ENCODE measurements at regions not wholly inside any gene's neighbourhood (a gene's known extent, or its start where the extent isn't known, plus 50 kb on each side); places are given as distances from the start of the nearest gene placed in this dataset.
"Not testable (repeated sequence)": the region's sequence is repeated elsewhere in the genome, so short reads cannot be mapped to it uniquely, and the experiment has no call there.

- not testable (repeated sequence) for DNase-seq (ENCODE audit: low spot score)
Observed at GRCh38 chr1:189225794-189226145, 1251.9 kb downstream of the BRINP3 start.

- no peak for DNase-seq (ENCODE audit: low spot score)
Observed at GRCh38 chr1:189226779-189227178, 1250.9 kb downstream of the BRINP3 start.

DNA sequence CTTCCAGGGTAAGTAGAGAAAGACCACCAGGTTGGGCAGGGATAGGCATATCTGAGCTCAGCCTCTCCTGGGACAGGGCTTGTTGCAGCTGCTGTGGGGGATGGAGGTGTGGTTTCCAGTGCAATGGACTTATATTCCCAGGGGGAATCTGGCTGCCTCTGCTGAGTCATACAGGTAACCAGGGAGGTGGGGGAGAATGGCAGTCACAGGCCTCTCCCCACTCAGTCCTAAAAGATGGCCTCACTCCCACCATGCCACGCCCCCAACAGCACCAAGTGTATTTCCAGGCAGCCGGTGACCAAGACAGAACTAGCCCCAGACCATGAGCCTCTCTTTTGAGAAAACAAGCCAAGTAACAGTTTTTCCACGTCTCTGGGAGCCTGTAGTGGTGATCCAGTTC, 1240.7 kb downstream of the BRINP3 start:
- no peak for DNase-seq (ENCODE audit: low spot score)

DNA sequence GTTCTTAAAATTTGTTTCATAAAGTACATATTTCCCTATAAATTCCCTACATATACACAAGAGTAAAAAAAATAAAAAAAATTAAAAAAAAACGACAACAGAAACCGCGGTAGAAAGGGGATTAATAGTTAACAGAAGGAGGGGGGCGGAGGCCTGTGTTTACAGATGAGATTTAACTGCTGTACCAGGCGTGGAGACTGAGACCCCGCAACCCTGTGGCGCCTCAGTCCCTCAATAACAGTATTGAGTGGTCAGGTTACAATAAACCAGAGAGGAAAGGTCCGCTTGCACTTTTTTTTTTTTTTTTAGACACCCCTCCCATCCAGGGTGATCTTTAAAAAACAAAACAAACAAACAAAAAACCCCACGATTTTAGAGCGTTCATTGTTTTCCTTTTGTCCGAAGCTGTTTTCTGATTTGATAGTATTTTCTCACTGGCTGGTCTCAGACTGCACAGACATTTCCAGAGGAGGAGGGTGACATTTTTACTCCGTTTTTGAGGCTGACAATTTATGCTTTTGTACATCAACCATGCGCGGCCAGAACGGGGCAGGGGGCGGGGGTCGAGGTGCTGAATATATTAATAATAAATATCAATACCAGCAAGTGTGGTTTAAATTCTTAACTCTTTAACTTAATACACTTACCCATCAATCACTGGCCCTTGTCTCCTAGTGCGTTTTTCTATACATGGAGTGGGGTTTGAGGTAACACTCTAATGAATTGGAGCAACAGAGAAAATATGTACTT, 1223.9 kb downstream of the BRINP3 start:
- DNase-seq (ENCODE audit: low spot score) = no peak

DNA sequence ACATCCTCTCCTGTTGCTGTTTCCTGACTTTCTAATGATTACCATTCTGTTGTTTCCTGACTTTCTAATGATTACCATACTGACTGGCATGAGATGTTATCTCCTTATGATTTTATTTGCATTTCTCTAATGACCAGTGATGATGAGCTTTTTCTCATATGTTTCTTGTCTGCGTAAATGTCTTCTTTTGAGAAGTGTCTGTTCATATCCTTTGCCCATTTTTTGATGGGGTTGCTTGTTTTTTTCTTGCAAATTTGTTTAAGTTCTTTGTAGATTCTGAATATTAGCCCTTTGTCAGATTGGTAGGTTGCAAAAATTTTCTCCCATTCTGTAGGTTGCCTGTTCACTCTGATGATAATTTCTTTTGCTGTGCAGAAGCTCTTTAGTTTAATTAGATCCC, 1216.5 kb downstream of the BRINP3 start:
- DNase-seq (ENCODE audit: low spot score) = not testable (repeated sequence)

DNA sequence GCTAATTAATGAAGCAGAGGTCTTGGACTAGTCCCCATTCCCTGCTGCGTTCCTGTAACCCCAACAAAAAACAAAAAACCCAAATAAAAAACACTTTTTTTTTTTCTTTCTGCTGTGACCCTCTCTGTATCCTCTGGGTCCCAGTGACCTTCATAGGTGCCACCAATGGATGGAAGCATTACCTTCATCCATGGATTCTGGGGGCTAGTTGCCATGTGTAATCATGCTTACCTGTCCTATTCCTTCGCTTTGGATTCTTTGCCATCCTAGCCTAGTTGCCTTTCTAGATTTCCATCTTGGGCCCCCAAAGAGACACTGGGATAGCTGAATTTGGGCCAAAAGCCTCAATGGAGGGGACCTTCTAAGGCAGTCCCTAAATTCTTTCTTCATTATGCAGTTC, 1208.7 kb downstream of the BRINP3 start:
- peak; percentile 6 for DNase-seq (ENCODE audit: low spot score)

- no peak for DNase-seq (ENCODE audit: low spot score)
Observed at GRCh38 chr1:189274267-189274666, 1203.4 kb downstream of the BRINP3 start.

- no peak for DNase-seq (ENCODE audit: low spot score)
Observed at GRCh38 chr1:189275796-189276195, 1201.9 kb downstream of the BRINP3 start.

- no peak for DNase-seq (ENCODE audit: low spot score)
Observed at GRCh38 chr1:189289346-189289745, 1188.3 kb downstream of the BRINP3 start.

DNA sequence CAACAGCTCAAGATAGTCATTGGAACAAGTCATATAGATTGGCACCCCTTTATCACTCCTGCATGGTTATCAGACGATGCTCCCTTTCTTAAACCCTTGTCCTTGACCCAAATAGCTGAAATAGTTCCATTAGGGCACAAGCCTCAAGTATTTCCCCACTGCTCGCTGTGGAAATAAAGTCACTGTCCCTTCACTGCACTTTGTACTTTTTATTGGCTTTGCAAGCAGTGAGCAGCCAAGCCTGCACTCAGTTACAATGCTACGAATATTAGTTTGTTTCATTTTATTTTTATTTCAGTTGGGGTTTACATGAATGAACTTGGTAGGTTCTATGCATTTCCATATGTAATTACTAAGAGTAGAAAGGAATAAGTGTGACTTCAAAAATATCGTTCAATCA, 1176.4 kb downstream of the BRINP3 start:
- no peak for DNase-seq (ENCODE audit: low spot score)

DNA sequence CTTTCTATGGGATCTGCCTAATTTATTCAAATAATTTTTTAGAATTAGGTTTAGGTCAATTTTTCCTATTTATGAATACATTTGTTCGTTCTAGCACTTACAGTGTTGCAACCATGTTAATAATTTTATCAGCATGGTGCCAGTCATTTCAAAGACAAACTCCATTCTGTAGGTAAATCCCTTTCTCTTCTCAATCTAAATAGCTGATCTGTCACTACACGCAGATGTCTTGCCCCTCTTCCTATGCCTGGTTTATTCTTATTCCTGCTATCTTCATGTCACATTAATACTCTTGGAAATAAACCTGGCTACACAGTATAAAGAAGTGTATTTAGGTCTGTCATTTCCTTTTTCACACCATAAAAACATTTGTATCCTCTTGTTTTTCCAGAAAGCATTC, 1172.4 kb downstream of the BRINP3 start:
- no peak for DNase-seq (ENCODE audit: low spot score)

- no peak for DNase-seq (ENCODE audit: low spot score)
Observed at GRCh38 chr1:189311915-189312314, 1165.7 kb downstream of the BRINP3 start.

GRCh38 chr1:189312499-189312898, 1165.2 kb downstream of the BRINP3 start:
- DNase-seq (ENCODE audit: low spot score) = no peak

- DNase-seq (ENCODE audit: low spot score) = no peak
Observed at GRCh38 chr1:189313488-189313887, 1164.2 kb downstream of the BRINP3 start.

DNA sequence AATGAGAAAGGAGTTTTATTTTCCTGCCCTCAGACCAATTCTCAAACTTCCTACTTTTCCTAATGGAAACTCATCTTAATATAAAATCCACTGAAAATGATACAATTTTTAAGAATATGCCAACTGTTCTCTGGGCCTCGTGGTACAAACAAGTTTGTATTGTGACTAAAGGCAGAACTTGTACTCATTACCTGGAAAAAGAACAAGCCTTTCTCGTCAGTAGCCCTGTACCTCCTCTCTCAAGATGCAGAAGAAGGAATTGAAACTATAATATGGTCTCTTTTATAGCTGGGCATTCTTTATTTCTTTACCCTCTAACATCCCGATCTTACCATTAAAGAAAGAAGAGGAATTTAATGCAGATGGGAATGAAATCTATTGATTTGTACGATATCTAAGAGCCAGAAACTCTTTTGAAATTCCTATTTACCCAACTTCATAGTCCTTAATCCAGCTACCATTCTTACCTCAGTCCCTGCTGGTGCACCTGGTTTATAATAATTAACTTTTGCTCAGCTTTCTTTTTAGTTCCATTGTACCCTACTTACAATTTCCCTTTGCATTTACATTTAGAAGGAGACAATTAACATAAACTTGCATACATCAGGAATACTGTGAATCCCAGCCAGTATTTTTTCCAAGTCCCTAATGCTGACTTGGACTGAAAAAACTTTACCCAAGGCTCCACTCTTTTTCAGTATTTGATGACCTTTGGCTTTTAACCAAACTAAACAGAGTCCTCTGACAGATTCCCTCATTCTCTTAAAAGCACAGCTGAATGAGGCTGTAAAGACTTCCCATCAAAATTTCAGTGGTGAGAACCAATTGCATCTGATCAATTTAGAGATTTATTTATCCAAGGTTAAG, 1162.4 kb downstream of the BRINP3 start:
- DNase-seq (ENCODE audit: low spot score) = no peak

DNA sequence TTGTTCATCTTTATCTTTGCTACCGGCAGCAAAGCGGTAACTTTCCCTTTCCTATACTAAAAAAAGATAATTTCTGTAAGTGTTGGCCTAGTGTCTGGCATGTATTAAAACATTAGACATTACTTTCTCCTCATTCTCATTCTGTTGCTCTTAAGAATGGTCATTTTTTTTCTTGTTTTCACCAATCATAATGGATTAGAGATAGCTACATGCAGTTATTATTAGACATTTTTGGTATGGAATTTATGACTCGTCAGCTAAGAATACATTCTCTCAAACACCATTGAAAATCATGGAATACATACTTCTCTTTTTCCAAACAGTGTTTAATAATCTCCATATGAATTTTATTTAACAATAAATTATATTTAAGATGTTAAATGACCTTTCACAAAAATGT, 1154.6 kb downstream of the BRINP3 start:
- DNase-seq (ENCODE audit: low spot score) = no peak

DNA sequence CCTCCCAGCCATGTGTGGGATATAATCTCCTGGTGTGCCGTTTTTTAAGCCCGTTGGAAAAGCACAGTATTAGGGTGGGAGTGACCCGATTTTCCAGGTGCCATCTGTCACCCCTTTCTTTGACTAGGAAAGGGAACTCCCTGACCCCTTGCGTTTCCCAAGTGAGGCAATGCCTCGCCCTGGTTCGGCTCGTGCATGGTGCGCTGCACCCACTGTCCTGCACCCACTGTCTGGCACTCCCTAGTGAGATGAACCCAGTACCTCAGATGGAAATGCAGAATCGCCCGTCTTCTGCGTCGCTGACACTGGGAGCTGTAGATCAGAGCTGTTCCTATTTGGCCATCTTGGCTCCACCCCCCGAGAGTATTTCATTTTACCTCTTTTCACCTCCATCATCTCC, 1146.6 kb downstream of the BRINP3 start:
- DNase-seq (ENCODE audit: low spot score) = not testable (repeated sequence)

GRCh38 chr1:189336115-189337100, 1141.3 kb downstream of the BRINP3 start:
- no peak for DNase-seq (ENCODE audit: low spot score)

- no peak for DNase-seq (ENCODE audit: low spot score)
Observed at GRCh38 chr1:189349607-189350006, 1128.1 kb downstream of the BRINP3 start.

GRCh38 chr1:189350983-189351616, 1126.6 kb downstream of the BRINP3 start:
- no peak for DNase-seq (ENCODE audit: low spot score)

DNA sequence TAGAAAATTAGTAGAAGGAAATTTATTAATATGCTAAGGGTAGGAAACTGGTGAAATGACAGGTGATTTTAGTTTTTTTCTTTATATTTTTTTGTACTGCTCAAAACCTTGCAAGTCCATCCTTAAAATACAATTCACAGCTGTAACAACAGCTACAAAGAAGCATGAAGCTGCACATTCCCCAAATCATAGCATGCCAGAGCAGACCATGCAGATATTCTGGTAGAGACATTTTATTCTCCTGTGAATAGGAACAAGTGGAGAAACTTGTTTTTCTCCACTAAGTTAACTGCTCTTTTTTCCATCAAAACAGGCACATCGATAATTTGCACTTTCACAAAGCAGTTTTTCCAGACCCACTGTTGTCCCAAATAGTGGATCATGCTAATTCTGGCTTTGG, 1125.7 kb downstream of the BRINP3 start:
- no peak for DNase-seq (ENCODE audit: low spot score)

DNA sequence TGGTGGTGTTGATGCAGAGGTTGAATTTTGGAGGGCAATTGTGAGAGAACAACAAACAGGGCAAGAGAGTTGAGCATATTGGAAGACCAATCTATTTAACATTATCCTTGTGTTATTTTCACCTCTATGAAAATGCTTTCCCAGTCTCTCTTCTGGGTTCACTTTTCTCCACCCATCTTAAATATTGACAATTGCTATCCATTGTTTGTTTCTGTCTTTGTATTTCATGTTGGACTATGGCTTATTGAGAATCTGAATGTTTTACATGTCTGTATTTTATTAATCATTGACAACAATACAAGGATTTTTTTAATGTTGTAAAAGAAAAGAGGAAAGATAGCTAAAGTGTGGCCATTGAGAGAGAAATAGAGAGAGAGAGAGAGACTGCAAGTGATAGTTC, 1121.5 kb downstream of the BRINP3 start:
- DNase-seq (ENCODE audit: low spot score) = no peak

All from iPS-NIHi11 (cell line).